ENCODE measurements at regions not wholly inside any gene's neighbourhood (a gene's known extent, or its start where the extent isn't known, plus 50 kb on each side); places are given as distances from the start of the nearest gene placed in this dataset.

DNA sequence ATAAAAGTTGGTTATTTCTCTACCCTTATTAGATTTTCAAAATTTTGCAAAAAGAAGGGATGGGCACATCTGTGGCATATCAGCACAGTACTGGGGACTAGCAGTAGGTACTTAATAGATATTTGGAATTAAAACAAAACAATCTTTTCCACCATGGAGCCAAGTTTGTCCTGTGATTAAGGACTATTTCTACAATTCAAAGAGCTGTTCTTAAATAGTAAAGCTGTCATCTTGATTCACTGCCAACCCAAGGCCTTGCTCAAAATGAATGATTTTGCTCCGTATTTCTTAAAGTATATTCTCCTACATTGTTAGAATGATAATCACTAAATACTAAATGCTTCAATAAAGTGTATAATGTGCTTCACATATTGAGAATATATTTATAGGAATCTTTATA is 169.9 kb downstream of the S1PR1 start:
- Histone ChIP-seq H4K20me1 (ENCODE audit: insufficient read depth, poor library complexity, severe bottlenecking) (no peaks in the 10 kb centered on the region), H3K9me3 (ENCODE audit: low read depth) (no peaks in the 10 kb centered on the region), H3K79me2 (no peaks in the 10 kb centered on the region), H2AFZ (no peak overlapping the region), H3K27me3 (no peaks in the 10 kb centered on the region), H3K27ac (no peak overlapping the region), H3K36me3 (replicated peaks; ENCODE audit: insufficient read depth, low read depth) (no peaks in the 10 kb centered on the region), H3K9me2 (replicated peaks; ENCODE audit: insufficient read depth) (no peaks in the 10 kb centered on the region), H3K4me1 (ENCODE audit: insufficient read depth) (no peaks in the 10 kb centered on the region), H3K4me2 (no peak overlapping the region), H3K4me3 (no peak overlapping the region)
- 91% methylated on average over 1 of the region's 1 CpG for WGBS (ENCODE audit: low lambda C conversion rate, missing lambda C conversion rate)
- no peak for DNase-seq (ENCODE audit: low spot score)
- TF ChIP-seq EZH2 (IDR thresholded peaks at IDR 0.05; ENCODE audit: borderline replicate concordance) (no peak), EZH2phosphoT487 (IDR thresholded peaks at IDR 0.05; ENCODE audit: low read depth, severe bottlenecking, unreplicated experiment) (no peak)
- TF ChIP-seq, protein P1, sequence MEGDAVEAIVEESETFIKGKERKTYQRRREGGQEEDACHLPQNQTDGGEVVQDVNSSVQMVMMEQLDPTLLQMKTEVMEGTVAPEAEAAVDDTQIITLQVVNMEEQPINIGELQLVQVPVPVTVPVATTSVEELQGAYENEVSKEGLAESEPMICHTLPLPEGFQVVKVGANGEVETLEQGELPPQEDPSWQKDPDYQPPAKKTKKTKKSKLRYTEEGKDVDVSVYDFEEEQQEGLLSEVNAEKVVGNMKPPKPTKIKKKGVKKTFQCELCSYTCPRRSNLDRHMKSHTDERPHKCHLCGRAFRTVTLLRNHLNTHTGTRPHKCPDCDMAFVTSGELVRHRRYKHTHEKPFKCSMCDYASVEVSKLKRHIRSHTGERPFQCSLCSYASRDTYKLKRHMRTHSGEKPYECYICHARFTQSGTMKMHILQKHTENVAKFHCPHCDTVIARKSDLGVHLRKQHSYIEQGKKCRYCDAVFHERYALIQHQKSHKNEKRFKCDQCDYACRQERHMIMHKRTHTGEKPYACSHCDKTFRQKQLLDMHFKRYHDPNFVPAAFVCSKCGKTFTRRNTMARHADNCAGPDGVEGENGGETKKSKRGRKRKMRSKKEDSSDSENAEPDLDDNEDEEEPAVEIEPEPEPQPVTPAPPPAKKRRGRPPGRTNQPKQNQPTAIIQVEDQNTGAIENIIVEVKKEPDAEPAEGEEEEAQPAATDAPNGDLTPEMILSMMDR (IDR thresholded peaks at IDR 0.05; ENCODE audit: poor library complexity), result no peak

DNA sequence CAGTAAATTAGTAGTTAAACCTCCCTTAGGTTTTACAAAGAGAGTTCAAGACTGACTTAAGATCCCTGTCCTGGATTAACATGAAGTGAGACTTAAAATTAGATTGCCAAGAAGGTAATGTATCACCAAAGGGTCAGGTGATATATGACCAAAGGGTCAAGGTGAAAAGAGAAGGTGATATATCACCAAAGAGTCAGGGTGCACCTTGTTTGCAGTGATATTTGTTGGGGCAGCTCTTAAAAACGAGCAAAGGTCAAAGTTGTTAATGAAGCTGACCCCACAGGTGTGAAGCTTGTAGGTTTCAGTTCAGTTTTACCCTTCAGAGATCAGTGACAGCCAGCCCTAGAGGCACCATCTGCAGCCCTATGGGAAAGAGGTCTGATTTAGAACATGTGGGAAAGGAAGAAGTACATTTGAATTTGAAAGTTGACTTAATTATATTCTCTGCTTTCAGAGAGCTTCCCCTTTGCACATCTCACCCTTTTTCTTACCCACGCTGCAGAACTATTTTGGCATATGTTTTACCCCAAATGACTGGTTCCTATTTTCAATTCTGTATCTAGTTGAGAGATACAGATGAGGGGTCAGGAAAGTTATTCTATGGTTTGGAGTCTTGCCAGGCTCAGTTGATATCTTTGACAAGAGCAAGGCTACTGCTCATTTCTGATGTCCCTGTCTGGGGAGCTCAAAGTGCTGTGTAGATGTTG is 170.8 kb downstream of the S1PR1 start:
- Histone ChIP-seq H3K4me2 (no peak overlapping the region), H3K79me2 (no peaks in the 10 kb centered on the region), H3K9me2 (replicated peaks; ENCODE audit: insufficient read depth) (no peaks in the 10 kb centered on the region), H2AFZ (no peak overlapping the region), H3K36me3 (replicated peaks; ENCODE audit: insufficient read depth, low read depth) (no peaks in the 10 kb centered on the region), H3K9me3 (ENCODE audit: low read depth) (no peaks in the 10 kb centered on the region), H3K27me3 (no peaks in the 10 kb centered on the region), H3K27ac (no peak overlapping the region), H3K4me3 (no peak overlapping the region), H3K4me1 (ENCODE audit: insufficient read depth) (no peaks in the 10 kb centered on the region), H4K20me1 (ENCODE audit: insufficient read depth, poor library complexity, severe bottlenecking) (no peaks in the 10 kb centered on the region)
- 57% methylated on average over 2 of the region's 2 CpGs for WGBS (ENCODE audit: low lambda C conversion rate, missing lambda C conversion rate)
- no peak for DNase-seq (ENCODE audit: low spot score)
- TF ChIP-seq EZH2 (IDR thresholded peaks at IDR 0.05; ENCODE audit: borderline replicate concordance) (no peak), EZH2phosphoT487 (IDR thresholded peaks at IDR 0.05; ENCODE audit: low read depth, severe bottlenecking, unreplicated experiment) (no peak)
- TF ChIP-seq, protein P1 (IDR thresholded peaks at IDR 0.05; ENCODE audit: poor library complexity), result no peak

DNA sequence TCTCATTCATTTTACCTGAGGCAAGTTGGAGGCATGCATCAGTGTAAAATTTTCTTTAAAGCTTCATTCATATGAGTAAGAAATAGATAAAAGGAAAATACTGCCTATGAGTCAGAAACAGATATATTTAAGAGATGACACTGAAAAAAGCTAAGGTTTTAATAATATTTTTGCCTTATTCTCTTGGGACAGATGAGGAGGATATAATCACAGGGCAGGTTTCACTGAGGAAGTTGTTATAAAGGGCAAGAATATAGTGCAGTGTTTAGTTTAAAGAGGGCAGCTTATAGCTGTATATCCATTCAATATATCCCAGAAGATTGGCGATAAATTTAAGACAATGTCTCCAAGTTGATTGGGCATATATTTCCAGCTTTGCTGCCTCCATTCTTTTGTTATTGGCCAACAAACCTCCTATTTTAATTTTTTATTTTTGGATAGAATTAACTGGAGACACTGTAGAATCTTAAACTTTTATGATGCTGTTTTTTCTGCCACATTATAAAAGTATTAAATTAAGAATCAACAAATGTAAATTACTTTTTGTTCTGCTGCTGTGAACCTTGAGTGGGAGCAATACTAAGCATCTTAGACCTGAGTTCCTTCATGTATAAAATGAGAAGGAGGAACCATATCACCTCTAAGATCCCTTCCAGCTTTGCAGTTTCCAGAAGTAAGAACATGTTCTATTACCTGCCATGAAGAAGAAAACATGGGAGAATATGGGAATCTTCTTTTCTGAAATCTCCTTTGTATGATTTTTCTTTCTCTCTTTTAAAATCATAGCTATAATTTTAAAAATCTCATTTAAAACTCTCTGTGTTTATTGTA is 171.6 kb downstream of the S1PR1 start:
- 100% methylated on average over 1 of the region's 1 CpG for WGBS (ENCODE audit: low lambda C conversion rate, missing lambda C conversion rate)
- no peaks in the 10 kb centered on the region for H3K79me2 ChIP-seq

More for the DNA sequence above, 171.6 kb downstream of the S1PR1 start:
- Histone ChIP-seq H2AFZ (no peak overlapping the region), H3K27me3 (no peaks in the 10 kb centered on the region), H4K20me1 (ENCODE audit: insufficient read depth, poor library complexity, severe bottlenecking) (no peaks in the 10 kb centered on the region), H3K9me2 (replicated peaks; ENCODE audit: insufficient read depth) (no peaks in the 10 kb centered on the region), H3K36me3 (replicated peaks; ENCODE audit: insufficient read depth, low read depth) (no peaks in the 10 kb centered on the region), H3K27ac (no peak overlapping the region), H3K4me3 (no peak overlapping the region), H3K9me3 (ENCODE audit: low read depth) (no peaks in the 10 kb centered on the region), H3K4me2 (no peak overlapping the region), H3K4me1 (ENCODE audit: insufficient read depth) (no peaks in the 10 kb centered on the region)
- DNase-seq (ENCODE audit: low spot score), result no peak
- TF ChIP-seq, protein P1 (IDR thresholded peaks at IDR 0.05; ENCODE audit: poor library complexity), result no peak
- TF ChIP-seq EZH2phosphoT487 (IDR thresholded peaks at IDR 0.05; ENCODE audit: low read depth, severe bottlenecking, unreplicated experiment) (no peak), EZH2 (IDR thresholded peaks at IDR 0.05; ENCODE audit: borderline replicate concordance) (no peak)
